Fibroblast of villous mesenchyme (primary cell): ENCODE measurements at regions not wholly inside any gene's neighbourhood (a gene's known extent, or its start where the extent isn't known, plus 50 kb on each side); places are given as distances from the start of the nearest gene placed in this dataset.

ENCODE experiments used
- DNase-seq: peaks from one replicate; pipeline ENCODE4 v3.0.0-alpha.2; 2010; ENCODE audit warnings: low read depth
- H3K4me3 ChIP-seq: 2 replicates; pipeline ENCODE4 v1.5.1; 2011; ENCODE audit warnings: low read depth, mild to moderate bottlenecking, low read length
- TF ChIP-seq, protein P1 (sequence below): IDR thresholded peaks from 2 replicates; pipeline ENCODE4 v1.5.1; 2012; ENCODE audit warnings: low read depth, mild to moderate bottlenecking, low read length; ENCODE audit not compliant: insufficient read depth

DNA sequence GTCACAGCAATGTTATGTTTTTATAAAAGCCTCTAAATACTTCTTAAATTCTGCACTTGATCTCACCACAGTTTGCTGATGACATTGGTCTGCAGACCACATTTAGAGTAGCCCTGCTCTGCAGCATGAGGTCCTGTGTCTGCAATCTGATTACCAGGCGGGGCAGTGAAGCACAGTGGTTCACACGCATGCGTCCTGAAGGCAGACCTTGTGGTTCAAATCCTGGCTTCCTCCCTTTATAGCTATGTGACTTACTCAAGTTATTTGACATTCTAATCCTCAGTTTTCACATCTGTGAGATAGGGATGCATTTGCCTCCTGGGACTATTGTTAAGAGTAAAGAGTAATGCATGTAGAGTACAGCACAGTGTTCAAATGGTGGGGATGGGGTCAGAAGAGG, 50.3 kb downstream of the BMAL2 start:
- no peak overlapping the region for H3K4me3 ChIP-seq
- TF ChIP-seq, protein P1, sequence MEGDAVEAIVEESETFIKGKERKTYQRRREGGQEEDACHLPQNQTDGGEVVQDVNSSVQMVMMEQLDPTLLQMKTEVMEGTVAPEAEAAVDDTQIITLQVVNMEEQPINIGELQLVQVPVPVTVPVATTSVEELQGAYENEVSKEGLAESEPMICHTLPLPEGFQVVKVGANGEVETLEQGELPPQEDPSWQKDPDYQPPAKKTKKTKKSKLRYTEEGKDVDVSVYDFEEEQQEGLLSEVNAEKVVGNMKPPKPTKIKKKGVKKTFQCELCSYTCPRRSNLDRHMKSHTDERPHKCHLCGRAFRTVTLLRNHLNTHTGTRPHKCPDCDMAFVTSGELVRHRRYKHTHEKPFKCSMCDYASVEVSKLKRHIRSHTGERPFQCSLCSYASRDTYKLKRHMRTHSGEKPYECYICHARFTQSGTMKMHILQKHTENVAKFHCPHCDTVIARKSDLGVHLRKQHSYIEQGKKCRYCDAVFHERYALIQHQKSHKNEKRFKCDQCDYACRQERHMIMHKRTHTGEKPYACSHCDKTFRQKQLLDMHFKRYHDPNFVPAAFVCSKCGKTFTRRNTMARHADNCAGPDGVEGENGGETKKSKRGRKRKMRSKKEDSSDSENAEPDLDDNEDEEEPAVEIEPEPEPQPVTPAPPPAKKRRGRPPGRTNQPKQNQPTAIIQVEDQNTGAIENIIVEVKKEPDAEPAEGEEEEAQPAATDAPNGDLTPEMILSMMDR = no peak
- DNase-seq = no peak

DNA sequence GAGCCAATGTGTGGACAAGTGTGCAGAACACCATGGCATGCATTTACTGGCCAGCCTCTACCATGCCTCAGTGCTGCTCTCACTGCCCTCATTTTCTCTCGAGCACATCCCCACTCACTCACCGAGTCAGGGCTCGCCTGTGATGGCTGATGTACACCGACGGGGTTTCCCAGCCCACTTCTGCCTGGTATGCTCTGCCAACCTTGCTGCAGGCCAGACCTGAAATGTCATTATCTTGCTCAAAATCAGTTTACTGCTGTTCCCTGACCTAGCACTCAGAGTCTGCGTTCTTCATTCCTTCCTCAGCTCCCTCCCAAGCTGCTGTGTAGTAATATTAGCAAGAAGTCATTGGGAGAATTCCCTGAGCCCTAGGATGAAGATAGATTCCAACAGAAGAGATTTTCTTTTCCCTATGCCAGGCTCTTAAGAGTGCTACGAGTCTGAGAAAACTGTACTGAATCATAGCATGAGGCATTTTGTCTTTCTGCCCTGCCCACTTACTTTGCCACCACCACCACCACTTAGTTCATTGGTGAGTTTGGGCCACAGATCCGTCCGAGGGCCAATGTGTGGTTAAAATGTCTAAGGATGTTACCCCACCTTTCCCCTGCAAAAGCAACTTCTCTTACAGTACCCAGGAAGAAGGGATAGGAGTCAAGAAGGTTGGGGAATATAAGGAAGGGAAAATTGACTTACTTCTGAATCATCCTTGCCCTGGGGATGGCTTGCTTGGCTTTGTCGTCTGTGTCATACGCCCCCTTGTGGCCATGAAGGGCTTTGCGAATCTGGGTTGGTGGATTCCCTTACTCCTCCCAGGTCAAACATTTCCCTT, 51.0 kb downstream of the BMAL2 start:
- no peak overlapping the region for H3K4me3 ChIP-seq
- TF ChIP-seq, protein P1 = peak; percentile 93
- DNase-seq = peak; percentile 86

DNA sequence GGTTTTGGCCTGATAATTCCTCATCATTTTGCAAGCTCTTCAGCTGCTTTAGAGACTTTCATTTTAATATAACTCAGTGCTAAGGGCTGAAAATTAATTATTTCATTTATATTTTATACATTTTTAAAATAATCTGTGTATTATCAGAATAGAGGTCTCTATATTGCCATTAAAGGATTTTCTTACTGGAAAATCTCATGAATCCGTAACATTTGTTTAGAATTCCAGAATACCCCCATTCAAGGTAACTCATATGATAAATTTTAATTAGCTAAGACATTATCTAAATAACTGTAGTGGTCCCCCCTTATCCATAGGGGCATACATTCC, 51.6 kb downstream of the BMAL2 start:
- TF ChIP-seq, protein P1 = no peak
- H3K4me3 ChIP-seq = no peak overlapping the region
- no peak for DNase-seq

DNA sequence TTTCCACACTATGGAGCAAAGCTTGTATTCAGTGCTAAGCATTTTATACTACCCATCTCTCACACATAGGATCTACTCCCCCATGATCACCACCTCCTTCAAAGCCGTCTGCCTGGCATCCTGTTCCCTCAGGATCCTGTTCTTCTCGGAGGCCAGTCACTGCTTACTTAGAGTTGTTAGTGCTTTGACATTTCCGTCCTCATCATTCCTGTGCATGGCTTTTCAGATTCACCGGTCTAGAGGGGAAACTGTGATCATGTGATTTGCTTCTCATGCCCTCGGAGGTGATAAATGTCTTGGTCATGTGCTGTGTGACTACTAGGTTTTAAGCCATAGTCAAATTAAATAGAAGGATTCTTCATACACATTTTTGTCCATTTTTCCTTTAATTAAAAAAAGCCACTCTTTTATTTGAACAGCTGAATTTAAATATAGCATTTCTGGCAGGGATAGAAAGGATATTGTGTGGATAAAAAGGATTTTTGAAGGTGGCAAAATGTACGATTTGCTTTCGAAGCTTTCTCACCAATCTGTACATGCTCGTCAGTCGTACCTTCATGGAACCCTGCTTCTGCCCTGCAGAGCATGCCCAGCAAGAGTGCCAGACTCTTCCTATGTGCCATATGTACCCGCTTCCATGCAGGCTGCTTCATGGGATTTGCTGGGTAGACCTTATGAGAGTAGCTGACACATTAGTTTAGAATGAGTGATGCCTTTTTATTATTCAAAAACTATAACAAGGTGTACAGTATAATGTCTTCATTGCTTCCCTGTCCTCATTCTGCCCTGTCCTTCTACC, 53.3 kb downstream of the BMAL2 start:
- no peak for DNase-seq
- no peak overlapping the region for H3K4me3 ChIP-seq
- TF ChIP-seq, protein P1 = no peak

DNA sequence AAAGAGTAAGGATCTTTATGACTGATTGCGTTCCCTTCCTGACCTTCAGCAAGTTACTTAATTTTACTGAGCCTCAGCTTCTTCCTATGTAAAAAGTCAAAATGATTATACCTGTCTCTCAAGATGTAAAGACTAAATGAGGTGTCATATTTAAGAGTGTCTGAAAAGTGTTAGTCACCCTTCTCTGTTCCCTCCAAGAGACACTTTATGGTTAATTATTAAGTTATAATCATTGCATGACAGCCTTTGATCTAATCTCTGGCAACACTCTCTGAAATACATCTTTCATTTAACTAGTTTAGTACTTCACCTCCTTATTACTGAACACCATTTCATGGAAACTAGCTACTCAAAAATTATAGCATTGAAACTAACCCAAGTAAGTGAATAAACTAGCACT, 54.8 kb downstream of the BMAL2 start:
- TF ChIP-seq, protein P1 = no peak
- H3K4me3 ChIP-seq = no peak overlapping the region
- DNase-seq = no peak

DNA sequence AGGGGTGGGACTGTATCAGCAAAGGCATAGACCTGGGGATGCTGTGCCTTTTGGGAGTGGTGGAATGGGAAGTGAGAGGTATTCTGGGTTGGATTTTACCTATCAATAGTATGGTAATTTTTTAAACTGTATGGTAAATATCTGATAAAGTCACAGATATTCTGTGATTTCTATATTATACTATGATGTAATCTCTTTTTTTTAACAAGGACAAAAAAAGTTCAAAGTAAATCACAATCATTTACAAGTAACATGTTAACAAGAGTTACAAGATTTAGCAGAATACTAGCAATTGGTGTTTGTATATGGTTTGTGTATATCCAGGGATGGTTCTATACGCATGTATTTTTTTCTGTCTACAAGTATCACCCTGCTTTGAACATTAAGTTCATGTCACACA, 56.0 kb downstream of the BMAL2 start:
- TF ChIP-seq, protein P1 = no peak
- no peak for DNase-seq

More for the DNA sequence above, 56.0 kb downstream of the BMAL2 start:
- H3K4me3 ChIP-seq = no peak overlapping the region
